ENCODE measurements at regions not wholly inside any gene's neighbourhood (a gene's known extent, or its start where the extent isn't known, plus 50 kb on each side); places are given as distances from the start of the nearest gene placed in this dataset.
A peak's percentile ranks its signal among the peaks of the same experiment; 100 is the strongest.

GRCh38 chr7:69399401-69399800 lies 198.9 kb upstream of the AUTS2 start (continued):
- TF ChIP-seq, protein P1, sequence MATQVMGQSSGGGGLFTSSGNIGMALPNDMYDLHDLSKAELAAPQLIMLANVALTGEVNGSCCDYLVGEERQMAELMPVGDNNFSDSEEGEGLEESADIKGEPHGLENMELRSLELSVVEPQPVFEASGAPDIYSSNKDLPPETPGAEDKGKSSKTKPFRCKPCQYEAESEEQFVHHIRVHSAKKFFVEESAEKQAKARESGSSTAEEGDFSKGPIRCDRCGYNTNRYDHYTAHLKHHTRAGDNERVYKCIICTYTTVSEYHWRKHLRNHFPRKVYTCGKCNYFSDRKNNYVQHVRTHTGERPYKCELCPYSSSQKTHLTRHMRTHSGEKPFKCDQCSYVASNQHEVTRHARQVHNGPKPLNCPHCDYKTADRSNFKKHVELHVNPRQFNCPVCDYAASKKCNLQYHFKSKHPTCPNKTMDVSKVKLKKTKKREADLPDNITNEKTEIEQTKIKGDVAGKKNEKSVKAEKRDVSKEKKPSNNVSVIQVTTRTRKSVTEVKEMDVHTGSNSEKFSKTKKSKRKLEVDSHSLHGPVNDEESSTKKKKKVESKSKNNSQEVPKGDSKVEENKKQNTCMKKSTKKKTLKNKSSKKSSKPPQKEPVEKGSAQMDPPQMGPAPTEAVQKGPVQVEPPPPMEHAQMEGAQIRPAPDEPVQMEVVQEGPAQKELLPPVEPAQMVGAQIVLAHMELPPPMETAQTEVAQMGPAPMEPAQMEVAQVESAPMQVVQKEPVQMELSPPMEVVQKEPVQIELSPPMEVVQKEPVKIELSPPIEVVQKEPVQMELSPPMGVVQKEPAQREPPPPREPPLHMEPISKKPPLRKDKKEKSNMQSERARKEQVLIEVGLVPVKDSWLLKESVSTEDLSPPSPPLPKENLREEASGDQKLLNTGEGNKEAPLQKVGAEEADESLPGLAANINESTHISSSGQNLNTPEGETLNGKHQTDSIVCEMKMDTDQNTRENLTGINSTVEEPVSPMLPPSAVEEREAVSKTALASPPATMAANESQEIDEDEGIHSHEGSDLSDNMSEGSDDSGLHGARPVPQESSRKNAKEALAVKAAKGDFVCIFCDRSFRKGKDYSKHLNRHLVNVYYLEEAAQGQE (IDR thresholded peaks at IDR 0.05; ENCODE audit: unreplicated experiment): no peak
- no peak for TF ChIP-seq STAT1 (IDR thresholded peaks at IDR 0.05; ENCODE audit: unreplicated experiment)
- no peak for TF ChIP-seq EZH2phosphoT487 (IDR thresholded peaks at IDR 0.05; ENCODE audit: unreplicated experiment)
- no peak for TF ChIP-seq CTCF (conservative IDR thresholded peaks at IDR 0.05; ENCODE audit: low read depth in 2 of 2)
- TF ChIP-seq EZH2 (IDR thresholded peaks at IDR 0.05; ENCODE audit: low read depth, unreplicated experiment): no peak
- TF ChIP-seq ZNF331 (CRISPR knock-in tag; IDR thresholded peaks at IDR 0.05; ENCODE audit: low read depth): no peak
- TF ChIP-seq NANOG (IDR thresholded peaks at IDR 0.05; ENCODE audit: borderline replicate concordance): no peak

GRCh38 chr7:69402696-69403095 lies 195.6 kb upstream of the AUTS2 start:
- peaks cover 7% of the 10 kb centered on the region for H3K4me1 Mint-ChIP-seq
- H3K36me3 Mint-ChIP-seq (ENCODE audit: low read depth): no peaks in the 10 kb centered on the region
- no peak for ATAC-seq
- Histone ChIP-seq H3K36me3 (ENCODE audit: insufficient read depth) (no peaks in the 10 kb centered on the region), H3K9me2 (ENCODE audit: insufficient read depth) (no peaks in the 10 kb centered on the region), H3K27me3 (ENCODE audit: insufficient read depth) (no peaks in the 10 kb centered on the region), H3K4me2 (no peak overlapping the region), H3K79me2 (replicated peaks; ENCODE audit: insufficient read depth) (no peaks in the 10 kb centered on the region), H3K27ac (ENCODE audit: low read depth) (no peak overlapping the region), H3K4me3 (no peak overlapping the region), H4K20me1 (replicated peaks; ENCODE audit: insufficient read depth) (no peaks in the 10 kb centered on the region), H3F3A (replicated peaks; ENCODE audit: low read depth) (no peaks in the 10 kb centered on the region), H3K4me1 (ENCODE audit: insufficient read depth) (0 out of 2 replicates have a peak, but pooled peaks cover 4% of the 10 kb centered on the region), H2AFZ (no peak overlapping the region)
- no peak overlapping the region for H3K4me3 Mint-ChIP-seq
- no peak for DNase-seq (ENCODE audit: low spot score)
- H3K27me3 Mint-ChIP-seq (ENCODE audit: insufficient read depth, low read depth, poor library complexity): peaks cover 4% of the 10 kb centered on the region
- TF ChIP-seq ETS1 (IDR thresholded peaks at IDR 0.05) (no peak), CTCF (conservative IDR thresholded peaks at IDR 0.05; ENCODE audit: low read depth in 2 of 2) (peak in 1 of 2 experiments; percentile 19; a peak in 1 of 4 replicates)
- H3K9me3 Mint-ChIP-seq: no peaks in the 10 kb centered on the region; the same call in 2 of the 3 replicates
- H3K27ac Mint-ChIP-seq: no peak overlapping the region
